NCI-H2107 treated with DMSO at 0.1 percent for 48 hours (cell line): ENCODE measurements at regions not wholly inside any gene's neighbourhood (a gene's known extent, or its start where the extent isn't known, plus 50 kb on each side); places are given as distances from the start of the nearest gene placed in this dataset.

Source experiments
- DNase-seq: peaks from one replicate; lab custom pipeline; 2025; ENCODE audit not compliant: unreplicated experiment; lab: John Stamatoyannopoulos, UW

DNA sequence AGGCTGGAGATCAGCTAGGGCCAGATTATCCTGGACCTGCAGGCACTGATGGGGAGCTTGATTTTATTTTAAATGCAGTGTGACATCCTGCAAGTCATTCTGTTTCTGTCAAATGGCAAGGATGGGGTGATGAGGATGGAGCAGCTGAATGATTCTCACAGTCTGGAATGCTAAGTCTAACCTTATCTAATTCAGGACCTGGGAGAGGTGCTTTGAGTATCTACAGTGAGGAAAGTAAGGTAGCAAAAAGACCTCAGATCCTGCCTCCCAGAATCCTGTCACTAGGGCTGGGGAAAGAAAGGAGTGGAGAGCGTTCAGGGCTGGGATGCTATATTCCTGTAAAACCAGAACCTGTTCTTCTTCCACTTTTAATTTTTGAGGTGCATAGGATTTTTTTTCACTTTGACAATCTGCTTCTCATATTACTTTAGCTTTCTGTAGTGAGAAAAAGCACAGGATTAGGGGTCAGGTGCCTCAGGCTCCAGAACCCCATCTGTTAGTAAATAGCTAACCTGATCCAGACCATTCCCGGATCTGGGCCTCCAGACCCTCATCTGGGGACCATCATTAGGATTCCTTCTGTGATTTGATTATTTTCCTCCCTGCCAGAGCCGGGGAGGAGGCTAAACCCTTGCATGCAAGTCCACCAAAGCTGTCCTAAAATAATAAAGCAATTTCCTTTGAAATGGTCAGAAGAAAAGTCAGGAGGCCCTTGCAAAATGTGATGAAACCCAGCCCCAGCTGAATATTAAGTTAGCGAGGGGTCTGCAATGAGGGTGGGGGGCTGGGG lies 54.7 kb downstream of the ASCL1 start:
- DNase-seq, result no peak

DNA sequence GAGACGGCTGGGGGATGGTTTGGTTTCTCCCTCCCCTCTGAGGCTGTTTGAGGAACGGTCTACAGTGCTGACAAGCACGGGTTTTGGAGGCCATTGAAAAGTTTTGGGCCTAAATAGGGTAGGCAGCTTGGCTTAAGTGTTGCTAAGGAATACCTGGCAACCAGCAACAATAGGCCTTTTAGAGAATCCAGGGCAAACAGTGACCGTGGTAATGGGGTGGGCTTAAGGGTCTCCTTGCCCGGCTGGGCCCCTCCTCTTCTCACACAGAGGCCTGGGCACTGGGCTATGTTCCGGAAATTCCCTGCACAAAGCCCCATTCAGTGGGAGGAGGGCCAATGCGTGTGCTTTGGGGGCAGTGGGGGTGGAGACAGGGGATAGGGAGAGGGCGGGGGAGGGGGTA lies 55.4 kb downstream of the ASCL1 start:
- no peak for DNase-seq

DNA sequence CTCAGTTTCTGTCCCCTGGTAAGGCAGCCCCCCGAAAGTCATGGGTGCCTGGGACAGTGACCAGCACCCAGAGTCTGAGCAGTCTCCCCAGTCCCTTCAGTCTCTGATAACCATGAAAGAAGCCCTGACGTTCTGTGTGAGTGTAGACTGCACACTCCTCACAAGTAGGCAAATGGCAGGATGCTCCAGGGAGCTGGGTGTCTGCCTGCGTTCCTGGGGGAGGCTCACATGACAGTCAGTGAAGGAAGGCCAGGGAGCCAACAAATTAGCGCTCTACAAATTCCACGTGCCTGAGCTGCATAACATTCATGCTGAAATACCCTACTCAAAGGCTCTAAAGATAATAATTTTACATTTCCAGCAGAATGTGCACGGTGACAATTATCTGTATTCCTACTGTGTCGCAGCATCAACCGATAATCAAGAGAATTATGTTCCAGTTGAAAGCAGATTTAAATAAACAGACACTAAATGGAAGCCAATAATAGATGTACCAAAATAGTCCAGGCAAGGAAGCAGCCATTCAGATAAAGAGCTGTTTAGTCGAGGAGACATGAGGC lies 56.3 kb downstream of the ASCL1 start:
- no peak for DNase-seq

DNA sequence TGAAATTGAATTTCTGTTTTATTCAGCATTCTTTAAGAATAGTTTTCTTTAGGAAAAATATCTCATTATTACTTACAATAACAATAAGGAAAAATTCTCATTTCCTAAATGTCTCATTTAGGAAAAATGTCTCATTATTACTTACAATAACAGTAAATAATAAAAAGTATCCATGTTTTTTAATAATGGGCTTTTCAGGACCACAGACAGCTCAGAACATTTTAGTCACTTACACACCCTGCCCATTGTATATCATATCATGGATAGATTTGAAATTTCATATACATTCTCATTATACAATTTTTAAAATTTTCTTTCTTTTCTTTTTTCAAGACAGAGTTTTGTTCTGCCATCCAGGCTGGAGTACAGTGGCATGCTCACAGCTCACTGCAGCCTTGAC lies 58.9 kb downstream of the ASCL1 start:
- no peak for DNase-seq

DNA sequence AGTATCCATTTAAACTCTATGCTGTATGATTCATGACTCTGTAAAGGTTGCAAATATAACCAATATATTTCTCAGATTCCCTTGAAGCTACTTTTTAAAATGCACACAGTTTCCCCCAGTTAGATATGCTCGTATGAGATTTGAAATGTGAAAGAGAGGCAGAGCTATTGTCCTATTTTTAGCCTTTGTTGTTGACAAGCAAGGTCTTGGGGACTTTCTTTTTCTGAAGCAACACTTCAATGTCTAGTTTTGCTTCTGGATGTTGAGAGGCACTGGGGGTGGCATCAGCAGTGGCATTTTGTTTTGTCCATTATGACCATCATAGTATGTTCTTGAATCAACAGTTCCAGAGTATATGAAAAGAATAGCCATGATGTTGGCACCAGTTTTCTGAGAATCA lies 63.4 kb downstream of the ASCL1 start:
- DNase-seq, result no peak

DNA sequence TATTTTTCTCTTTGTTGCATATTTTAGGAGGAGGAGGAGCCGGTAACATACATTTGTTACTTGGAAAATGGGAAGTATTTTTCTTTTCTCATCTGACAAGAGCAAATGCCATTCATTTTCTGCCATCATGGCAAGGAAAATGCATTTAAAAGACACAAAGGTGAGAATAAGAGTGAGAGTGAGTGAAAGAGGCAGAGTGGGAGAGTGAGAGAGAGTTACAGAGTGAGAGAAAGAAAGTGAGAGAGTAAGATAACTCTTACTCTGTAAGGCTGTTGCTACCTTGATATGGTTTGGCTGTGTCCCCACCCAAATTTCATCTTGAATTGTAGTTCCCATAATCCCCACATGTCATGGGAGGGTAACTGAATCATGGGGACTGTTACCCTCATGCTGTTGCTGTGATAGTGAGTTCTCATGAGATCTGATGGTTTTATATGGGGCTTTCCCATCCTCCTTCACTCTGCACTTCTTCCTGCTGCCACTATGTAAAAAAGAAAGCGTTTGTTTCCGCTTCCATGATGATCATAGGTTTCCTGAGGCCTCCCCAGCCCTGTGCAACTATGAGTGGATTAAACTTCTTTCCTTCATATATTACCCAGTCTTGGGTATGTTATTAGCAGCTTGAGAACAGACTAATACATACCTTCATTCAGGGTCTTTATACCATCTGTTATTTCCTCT lies 64.2 kb downstream of the ASCL1 start:
- no peak for DNase-seq

DNA sequence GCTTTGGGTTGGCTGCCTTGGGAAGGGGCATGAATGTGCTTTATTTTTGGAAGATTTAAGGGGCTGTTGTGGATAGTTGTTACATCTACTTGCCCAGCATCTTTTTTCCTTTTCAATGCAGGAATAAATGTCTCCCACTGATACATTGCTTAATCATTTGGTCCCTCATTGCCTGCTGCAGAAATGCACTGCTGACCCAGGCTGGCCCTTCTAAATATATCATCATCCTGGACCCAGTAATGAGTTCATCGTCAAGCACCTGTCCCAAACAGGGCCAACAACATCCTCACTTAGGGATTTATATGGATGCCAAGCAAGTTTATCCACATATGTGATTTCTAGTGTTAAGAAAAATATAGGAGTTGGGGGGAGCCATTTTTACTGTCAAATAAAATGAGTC lies 67.2 kb downstream of the ASCL1 start:
- no peak for DNase-seq

DNA sequence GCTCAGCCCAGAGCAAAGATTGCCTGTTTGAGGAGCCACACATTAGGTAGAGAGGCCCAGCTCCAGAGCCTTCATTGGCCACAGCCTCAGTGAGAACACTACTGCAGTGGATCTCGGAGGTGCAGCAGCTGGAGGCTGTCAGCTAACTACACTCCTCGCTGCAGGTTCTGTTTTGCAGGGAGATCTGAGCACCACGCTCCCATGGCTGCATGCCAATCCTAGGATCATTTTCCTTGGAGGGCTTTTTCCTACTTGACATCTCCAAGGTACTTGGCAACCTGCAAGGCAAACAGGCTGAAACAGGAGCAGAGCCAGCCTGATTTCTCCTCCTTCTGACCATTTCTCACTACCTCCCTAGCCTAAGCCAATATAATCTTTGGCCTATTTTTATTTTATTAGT lies 69.2 kb downstream of the ASCL1 start:
- peak; percentile 97 for DNase-seq

DNA sequence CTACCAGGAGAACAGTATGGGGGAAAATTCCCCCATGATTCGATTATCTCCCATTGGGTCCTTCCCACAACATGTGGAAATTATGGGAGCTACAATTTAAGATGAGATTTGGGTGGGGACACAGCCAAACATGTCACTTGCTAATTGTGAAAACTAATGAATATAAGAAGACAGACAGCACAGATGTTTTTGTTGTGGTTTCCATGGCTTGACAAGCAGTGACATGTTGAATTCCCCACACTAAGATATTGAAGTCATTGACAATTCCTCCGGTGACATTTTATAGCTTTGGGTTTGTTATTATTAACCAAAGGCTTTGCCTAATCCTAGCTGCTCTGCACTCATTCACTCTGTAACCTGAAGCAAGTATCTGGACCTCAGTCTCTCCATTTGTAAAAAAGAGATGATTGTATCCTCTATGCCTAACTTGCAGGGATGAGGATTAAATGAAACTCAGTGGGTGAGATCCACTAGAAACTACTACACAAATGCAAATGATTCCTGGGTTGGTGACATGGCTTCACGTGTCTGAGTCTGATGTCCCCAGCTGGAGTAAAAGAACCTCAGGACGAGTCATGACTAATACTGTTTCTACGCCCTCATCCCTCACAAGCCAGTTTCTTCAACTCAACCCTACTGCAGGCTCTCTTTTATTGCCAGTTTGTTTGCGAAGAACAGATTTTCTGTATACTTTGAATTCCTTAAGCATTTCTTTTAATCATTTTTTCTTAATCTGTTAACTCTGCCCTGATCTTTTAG lies 71.6 kb downstream of the ASCL1 start:
- peak; percentile 23 for DNase-seq

DNA sequence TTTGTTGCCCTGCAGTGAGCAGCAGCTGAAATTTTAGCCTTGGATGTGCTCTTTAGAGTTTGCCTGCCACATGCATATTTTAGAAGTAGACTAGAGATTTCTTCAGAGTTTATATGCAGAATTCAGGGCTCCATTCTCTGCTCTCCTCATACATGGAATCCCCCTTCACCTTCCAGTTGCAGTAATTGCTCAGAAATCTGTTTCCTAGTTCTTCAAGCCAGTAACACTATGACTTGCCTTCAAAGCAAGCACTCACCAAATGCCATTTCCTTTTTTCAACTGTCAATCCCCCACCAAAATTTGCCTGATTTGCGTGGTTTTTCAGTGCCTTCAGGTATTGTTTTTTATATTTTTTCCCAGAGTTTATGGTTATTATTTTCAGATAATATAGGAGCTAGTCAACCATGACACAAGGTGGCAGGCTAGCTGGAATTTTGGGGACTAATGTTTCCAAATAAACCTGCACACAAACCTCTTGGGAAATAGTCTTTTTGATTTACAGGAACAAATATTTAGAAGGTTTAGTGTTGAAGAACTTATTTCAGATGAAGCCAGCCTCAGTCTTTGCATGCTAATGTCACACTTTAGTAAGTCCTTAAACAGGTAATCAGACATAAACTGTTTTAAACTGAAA lies 79.2 kb downstream of the ASCL1 start:
- DNase-seq, result no peak

DNA sequence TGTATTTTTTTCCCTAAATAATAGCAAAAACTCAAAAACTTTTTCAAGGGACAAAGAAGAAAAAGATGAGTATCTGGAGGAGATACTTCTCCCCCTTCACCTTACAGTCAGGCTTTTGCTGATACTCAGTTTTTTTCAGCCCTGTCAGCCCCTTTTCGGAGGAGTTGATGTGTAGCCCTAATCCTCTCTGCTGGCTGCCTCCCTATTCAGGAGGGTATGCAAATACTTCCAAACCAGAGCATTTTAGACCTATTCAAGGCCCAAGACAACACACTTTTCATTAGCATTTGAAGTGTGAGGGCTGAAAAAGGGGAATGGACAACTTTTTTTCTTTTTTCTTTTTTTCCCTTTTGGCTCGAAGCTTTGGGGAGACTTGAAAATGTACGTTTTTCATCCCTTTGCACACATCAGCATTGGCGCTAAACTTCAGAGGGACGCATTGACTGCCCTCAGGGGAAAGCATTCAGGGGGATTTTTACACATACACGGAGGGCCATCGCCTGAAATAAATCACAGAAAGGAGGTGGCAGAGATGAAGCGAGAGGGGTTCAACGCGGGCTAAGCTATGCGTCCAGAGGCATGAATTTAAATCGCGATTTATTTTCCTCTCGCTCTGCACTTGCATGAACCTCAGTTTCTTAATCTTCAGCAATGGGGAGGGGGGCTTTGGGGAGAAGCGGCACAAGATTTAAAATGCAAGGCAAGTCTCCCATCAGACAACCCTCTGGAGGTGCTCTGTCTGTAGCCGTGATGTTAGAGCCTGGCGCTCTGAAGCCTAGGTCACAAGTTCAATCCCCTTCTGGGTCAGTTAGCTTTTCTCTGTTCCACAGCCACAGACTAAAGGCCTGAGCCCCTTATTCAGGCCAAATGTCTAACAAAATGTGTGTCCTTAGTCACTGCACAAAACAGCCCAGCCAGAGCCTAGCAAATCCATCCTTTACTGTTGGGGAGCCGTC lies 86.3 kb downstream of the ASCL1 start:
- DNase-seq, result no peak

DNA sequence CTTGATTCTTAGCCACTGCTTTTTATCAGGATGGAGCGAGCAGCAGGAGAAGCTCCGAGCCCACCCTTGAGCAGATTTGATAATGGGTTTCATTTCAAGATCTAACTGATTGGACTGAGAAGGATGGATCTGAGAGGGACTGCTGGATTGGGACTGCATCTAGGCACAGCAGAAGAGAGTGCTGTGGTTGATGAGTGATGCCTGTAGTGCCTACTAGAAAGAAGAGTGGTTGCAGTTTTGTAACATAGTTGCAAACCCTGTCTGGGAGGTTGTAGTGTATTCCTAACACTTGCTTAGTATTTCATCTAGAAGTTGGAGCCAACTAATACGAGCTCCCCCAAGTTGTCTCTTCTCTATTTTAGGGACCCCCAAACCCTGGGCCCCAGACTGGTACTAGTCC lies 88.7 kb downstream of the ASCL1 start:
- no peak for DNase-seq

DNA sequence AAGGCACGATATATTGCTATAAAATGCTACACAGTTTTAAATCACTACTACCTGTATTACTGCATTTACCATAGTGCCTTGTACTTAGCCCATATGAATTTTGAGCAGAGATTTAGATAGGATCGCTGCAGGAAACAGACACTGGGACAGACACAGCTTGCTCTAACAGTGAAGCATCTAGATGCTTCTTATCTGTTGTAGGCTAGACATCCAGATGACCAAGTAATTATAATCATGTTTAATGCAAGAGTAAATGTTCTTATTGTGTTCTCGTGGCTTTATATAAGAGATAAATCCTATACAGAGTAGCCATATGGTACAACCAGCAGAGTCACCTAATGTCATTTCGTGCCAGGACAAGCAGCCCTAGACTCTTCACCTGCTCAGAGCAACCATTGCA lies 92.8 kb downstream of the ASCL1 start:
- DNase-seq, result no peak

DNA sequence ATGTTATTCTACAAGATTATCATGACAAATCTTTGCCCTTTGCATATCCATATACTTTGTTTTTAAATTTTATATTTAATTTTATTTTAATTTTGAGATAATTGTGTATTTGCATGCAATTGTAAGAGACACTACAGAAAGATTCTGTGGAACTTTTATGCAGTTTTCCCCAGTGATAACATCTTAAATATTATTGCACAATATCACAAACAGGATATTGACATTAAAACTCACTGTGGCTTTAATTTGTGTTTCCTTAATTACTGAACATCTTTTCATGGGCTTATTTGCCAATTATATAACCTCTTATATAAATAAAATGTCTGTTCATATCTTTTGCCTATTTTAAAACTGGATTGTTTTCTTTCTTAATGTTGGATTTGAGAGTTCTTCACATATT lies 95.6 kb downstream of the ASCL1 start:
- DNase-seq, result no peak

DNA sequence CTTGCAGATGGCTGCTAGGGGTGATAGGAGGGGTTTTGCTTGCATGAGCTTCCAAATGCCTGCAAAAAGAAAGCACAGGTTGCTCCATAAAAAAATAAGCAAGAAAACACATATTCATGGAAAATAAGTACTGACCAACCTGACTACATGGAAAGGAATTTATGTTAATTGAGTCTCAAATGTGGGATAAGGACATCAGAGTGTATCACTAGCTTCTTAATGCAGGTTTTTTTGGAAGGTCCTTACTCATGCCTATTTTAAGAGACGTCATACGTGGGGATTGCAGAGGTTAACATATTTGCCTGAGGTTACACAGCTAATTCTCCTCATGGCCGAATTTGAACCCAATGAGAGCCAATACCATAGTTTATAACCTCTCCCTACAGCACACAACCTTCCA lies 116.2 kb downstream of the ASCL1 start:
- no peak for DNase-seq

DNA sequence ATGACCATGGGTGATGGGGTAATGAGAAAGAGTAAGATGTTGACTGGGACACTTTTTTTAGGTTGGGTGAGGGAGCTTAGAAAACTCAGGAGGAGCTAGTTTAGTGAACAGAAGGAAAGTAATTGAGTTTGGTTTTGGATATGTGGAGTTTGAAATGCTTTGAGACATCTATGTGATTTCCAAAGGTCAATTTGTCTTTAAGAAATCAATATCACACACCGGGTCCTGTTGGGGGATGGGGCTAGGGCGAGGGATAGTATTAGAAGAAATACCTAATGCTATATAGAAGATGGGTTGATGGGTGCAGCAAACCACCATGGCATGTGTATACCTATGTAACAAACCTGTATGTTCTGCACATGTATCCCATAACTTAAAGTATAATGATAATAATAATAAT lies 118.4 kb downstream of the ASCL1 start:
- no peak for DNase-seq

DNA sequence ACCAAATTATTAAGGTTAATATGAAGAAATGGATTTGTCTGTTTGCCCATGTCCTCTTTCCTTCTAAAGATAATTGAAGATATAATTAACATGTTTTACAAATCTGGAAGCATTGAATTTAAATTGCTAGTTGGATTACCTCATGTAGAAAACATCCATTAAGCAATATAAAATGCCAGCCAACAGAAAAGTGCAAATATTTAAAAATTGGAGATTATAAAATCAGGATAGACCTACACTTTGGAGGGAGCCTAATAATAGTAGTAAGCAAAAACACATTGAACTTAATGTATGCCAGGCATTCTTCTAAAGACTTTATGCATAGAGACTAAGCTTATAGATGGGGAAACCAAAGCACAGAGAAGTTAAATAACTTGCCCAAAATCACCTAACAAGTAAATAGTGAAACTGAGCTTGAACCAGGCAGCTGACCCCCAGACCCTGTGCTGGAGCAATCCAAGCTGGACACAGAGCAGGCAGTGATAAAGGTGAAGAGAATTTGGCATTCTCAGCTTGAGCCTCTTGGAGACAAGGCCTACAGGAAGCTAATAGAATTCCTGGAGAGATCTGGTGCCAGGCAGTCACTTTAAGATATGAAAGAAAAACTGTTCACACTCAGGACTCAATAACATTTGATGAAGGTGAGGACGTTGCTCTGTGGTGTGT lies 119.8 kb downstream of the ASCL1 start:
- no peak for DNase-seq

DNA sequence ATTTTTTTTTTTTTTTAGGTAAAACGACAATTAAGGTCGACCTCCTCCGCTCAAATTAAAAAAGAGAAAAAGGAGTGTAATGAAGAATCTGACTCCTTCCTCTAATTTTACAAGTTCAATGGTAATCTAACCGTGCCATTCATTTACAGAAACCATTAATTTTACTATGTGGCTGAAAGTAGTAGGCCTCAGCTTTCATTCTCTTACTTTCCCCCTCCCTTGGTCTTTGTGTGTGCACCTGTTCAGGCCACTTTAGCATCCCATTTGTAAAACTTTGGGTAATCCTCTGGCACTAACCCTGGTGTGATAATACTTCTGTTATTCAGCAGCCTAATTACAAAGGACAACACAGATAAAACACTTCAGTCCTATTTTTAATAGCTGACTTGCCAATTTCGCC lies 128.1 kb downstream of the ASCL1 start:
- DNase-seq, result peak; percentile 99

DNA sequence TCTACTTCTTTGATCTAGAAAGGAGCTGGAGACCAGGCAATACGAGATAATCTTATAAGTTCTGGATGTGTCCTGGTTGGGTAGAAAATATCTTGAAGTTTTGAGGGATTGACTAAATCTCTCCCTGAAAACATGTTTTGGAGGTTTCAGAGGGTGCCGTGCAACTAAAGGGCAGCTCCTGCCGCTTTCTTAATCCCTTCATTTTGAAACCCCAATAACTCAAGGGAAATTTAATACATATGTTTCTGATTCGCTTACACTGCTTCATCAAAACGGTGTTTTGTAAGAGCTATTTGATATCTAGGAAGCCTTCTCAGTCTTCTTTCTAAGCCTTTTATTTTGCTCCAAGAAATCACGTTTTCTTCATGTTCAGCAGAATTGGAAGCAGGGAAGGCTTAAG lies 129.0 kb downstream of the ASCL1 start:
- DNase-seq, result peak; percentile 68
